ENCODE measurements at regions not wholly inside any gene's neighbourhood (a gene's known extent, or its start where the extent isn't known, plus 50 kb on each side); places are given as distances from the start of the nearest gene placed in this dataset.
"Not testable (repeated sequence)": the region's sequence is repeated elsewhere in the genome, so short reads cannot be mapped to it uniquely, and the experiment has no call there.

DNA sequence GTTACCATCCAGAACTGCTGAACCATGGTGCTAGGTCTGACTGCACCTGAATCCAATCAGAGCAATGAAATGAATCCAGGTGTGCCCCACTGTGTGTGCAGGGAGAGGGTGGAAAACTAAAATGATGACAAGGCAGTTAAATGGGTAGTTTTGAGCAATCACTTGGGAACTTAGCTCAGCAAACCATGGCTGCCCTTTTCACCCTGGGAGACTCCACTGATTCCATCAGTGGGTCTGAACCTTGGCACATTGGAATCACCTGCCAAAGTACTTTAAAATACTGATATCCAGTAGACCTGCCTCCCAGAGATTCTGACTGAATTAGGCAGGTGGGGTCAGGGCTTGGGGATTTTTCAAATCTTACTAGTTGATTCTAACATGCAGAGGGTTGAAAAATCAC, 59.8 kb upstream of the USP3 start:
- no peak for DNase-seq
- TF ChIP-seq POLR2A (IDR thresholded peaks at IDR 0.05): no peak
- TF ChIP-seq, protein P1, sequence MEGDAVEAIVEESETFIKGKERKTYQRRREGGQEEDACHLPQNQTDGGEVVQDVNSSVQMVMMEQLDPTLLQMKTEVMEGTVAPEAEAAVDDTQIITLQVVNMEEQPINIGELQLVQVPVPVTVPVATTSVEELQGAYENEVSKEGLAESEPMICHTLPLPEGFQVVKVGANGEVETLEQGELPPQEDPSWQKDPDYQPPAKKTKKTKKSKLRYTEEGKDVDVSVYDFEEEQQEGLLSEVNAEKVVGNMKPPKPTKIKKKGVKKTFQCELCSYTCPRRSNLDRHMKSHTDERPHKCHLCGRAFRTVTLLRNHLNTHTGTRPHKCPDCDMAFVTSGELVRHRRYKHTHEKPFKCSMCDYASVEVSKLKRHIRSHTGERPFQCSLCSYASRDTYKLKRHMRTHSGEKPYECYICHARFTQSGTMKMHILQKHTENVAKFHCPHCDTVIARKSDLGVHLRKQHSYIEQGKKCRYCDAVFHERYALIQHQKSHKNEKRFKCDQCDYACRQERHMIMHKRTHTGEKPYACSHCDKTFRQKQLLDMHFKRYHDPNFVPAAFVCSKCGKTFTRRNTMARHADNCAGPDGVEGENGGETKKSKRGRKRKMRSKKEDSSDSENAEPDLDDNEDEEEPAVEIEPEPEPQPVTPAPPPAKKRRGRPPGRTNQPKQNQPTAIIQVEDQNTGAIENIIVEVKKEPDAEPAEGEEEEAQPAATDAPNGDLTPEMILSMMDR (IDR thresholded peaks at IDR 0.05): no peak
- Histone ChIP-seq H3K27ac (no peak overlapping the region), H3K4me1 (no peaks in the 10 kb centered on the region), H3K4me3 (no peak overlapping the region), H3K9me3 (no peaks in the 10 kb centered on the region), H3K36me3 (ENCODE audit: low read depth, missing control alignments) (no peaks in the 10 kb centered on the region), H3K27me3 (no peaks in the 10 kb centered on the region)
- intact Hi-C loops (cut with DNase I; ENCODE audit: low total_unique reads): no loop called here

DNA sequence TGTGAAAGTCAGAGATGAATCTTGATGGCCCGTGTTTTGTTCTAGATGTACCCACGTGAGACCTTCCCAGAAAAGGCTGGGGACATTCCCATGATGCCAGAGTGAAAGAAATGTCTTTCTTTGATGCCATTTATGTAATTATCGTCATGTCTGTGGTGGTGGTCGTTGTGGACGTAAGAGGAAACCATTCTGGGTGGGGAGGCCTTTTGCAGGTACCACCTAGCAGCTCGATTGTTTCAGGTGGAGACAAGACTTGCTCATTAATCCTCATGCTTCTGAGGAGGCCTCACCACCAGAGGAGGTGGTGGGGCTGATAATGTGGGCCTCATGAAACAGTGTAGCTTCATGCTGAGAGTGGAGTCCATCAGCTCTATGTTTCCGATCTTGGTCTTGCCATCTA, 58.1 kb upstream of the USP3 start:
- intact Hi-C loops (cut with DNase I; ENCODE audit: low total_unique reads): no loop called here
- no peak overlapping the region for H3K27ac ChIP-seq
- no peak overlapping the region for H3K4me3 ChIP-seq
- H3K36me3 ChIP-seq (ENCODE audit: low read depth, missing control alignments): no peaks in the 10 kb centered on the region
- 78 to 92% methylated on average over 6 to 7 of the region's 7 CpGs for WGBS, 2 donors
- H3K27me3 ChIP-seq: no peaks in the 10 kb centered on the region
- no peak for DNase-seq
- H3K9me3 ChIP-seq: no peaks in the 10 kb centered on the region
- TF ChIP-seq POLR2A (IDR thresholded peaks at IDR 0.05): no peak
- TF ChIP-seq, protein P1 (IDR thresholded peaks at IDR 0.05): no peak
- no peaks in the 10 kb centered on the region for H3K4me1 ChIP-seq

DNA sequence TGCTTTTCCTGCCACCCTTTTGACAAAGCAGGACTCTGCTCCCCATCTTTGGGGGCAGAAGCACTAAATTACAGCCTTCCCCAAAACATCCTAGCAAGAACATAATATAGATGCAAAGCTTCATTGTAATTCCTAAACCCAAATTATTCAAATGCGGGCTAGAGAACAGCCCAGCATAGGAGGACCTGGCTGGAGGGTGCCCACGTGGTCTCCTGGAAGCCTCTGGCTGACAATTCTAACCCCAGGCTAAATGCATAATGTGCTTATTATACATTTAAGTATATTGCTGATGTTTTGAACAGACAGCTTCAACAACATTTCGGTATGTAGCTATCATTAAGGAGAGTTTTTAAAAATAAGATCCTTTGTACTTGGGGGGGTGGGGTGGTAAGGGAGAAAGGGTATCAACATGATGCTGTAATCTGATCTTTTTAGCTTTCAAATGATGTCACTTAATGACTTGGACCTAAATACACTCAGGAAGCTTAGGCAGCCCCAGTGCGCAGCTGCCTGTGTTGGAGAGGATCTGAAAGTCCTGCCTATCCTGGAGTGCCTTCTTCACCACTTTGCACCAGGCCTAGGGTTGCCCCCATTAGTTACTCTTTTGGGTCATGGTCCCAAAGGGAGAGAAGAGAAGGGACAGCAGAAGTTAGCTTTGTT, 57.2 kb upstream of the USP3 start:
- no peak overlapping the region for H3K4me3 ChIP-seq
- H3K36me3 ChIP-seq (ENCODE audit: low read depth, missing control alignments): no peaks in the 10 kb centered on the region
- no peak overlapping the region for H3K27ac ChIP-seq
- intact Hi-C loops (cut with DNase I; ENCODE audit: low total_unique reads): no loop called here
- no peaks in the 10 kb centered on the region for H3K4me1 ChIP-seq
- H3K9me3 ChIP-seq: no peaks in the 10 kb centered on the region
- TF ChIP-seq, protein P1 (IDR thresholded peaks at IDR 0.05): no peak
- no peak for TF ChIP-seq POLR2A (IDR thresholded peaks at IDR 0.05)
- no peak for DNase-seq
- 85 to 87% methylated on average over 4 of the region's 4 CpGs for WGBS, 2 donors
- no peaks in the 10 kb centered on the region for H3K27me3 ChIP-seq

DNA sequence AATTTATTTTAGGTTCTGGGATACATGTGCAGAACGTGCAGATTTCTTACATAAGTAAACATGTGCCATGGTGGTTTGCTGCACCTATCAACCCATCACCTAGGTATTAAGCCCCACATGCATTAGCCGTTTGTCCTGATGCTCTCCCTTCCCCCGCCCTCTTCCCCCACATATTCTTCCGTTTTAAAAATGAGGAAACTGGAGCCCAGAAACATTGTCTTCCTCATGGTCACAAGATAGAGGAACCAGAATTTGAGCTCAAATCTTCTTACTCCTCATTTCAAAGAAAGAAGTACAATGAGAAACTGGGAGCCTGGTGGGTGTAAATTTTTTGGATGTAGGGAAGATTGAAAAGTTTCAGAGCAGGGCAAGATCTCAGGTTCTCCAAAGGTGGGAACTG, 56.1 kb upstream of the USP3 start:
- 70 to 78% methylated on average over 4 of the region's 4 CpGs for WGBS, 2 donors
- no peaks in the 10 kb centered on the region for H3K4me1 ChIP-seq
- intact Hi-C loops (cut with DNase I; ENCODE audit: low total_unique reads): no loop called here
- H3K4me3 ChIP-seq: no peak overlapping the region
- H3K9me3 ChIP-seq: no peaks in the 10 kb centered on the region
- H3K36me3 ChIP-seq (ENCODE audit: low read depth, missing control alignments): no peaks in the 10 kb centered on the region
- TF ChIP-seq, protein P1 (IDR thresholded peaks at IDR 0.05): no peak
- no peak for TF ChIP-seq POLR2A (IDR thresholded peaks at IDR 0.05)
- no peak overlapping the region for H3K27ac ChIP-seq
- no peak for DNase-seq
- no peaks in the 10 kb centered on the region for H3K27me3 ChIP-seq

DNA sequence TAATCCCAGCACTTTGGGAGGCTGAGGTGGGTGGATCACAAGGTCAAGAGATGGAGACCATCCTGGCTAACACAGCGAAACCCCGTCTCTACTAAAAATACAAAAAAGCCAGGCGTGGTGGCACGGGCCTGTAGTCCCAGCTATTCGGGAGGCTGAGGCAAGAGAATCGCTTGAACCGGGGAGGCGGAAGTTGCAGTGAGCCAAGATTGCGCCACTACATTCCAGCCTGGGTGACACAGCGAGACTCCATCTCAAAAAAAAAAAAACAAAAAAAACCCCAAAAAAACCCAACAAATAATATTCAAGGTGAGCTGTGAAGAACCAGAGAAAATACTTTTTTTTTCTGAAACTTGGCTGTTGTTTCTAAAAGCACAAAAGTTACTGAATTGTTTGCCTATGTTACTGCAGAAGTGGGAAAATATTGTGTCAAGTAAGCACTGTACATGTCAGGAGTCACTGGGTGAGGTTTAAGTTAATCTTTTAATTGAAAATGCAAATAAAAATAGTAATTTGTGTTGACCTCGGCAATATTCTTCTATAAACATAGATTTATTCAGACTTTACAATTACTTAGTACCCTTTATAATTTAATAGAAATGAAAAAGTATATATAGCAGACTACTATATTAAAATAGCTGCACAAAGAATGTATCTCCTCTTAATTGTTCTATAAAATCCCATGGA, 55.4 kb upstream of the USP3 start:
- 94 to 95% methylated on average over 11 of the region's 11 CpGs for WGBS, 2 donors
- H3K27me3 ChIP-seq; H3K4me1 ChIP-seq; H3K4me3 ChIP-seq; H3K27ac ChIP-seq; intact Hi-C loops (cut with DNase I; ENCODE audit: low total_unique reads); H3K9me3 ChIP-seq; DNase-seq; H3K36me3 ChIP-seq (ENCODE audit: low read depth, missing control alignments): not testable (repeated sequence)
